ENCODE measurements at regions not wholly inside any gene's neighbourhood (a gene's known extent, or its start where the extent isn't known, plus 50 kb on each side); places are given as distances from the start of the nearest gene placed in this dataset.
"Not testable (repeated sequence)": the region's sequence is repeated elsewhere in the genome, so short reads cannot be mapped to it uniquely, and the experiment has no call there.

- H3K4me3 ChIP-seq; H3K36me3 ChIP-seq (ENCODE audit: control insufficient read depth in 2 of 2, insufficient read depth in 2 of 2, low read length in 1 of 2); BruUV-seq (replicated peaks); intact Hi-C loops (cut with micrococcal nuclease; ENCODE audit: unreplicated experiment); ATAC-seq; H3K27ac ChIP-seq (ENCODE audit: control insufficient read depth, insufficient read depth); FAIRE-seq; H3K4me2 ChIP-seq (ENCODE audit: control insufficient read depth, insufficient read depth); CTCF ChIA-PET; H3K9ac ChIP-seq (ENCODE audit: control insufficient read depth, insufficient read depth, low read length); H3K4me1 ChIP-seq (ENCODE audit: control insufficient read depth, insufficient read depth, low read length); H3K79me2 ChIP-seq (ENCODE audit: control insufficient read depth, insufficient read depth, low read length); in situ Hi-C loops (cut with MboI); DNase-seq (ENCODE audit: low read depth, low spot score); RAD21 ChIA-PET (ENCODE audit: unreplicated experiment); H3K9me3 ChIP-seq (replicated peaks; ENCODE audit: control insufficient read depth, insufficient read depth, low read length); POLR2A ChIA-PET; H4K20me1 ChIP-seq (ENCODE audit: control insufficient read depth, insufficient read depth); H2AFZ ChIP-seq (ENCODE audit: control insufficient read depth, low read depth, low read length); SMC1A ChIA-PET (ENCODE audit: uncharacterized antibody, unreplicated experiment); H3K27me3 ChIP-seq (replicated peaks in 1 of 2; ENCODE audit: control insufficient read depth in 2 of 2, insufficient read depth in 2 of 2, low read length in 1 of 2): not testable (repeated sequence)
- WGBS (ENCODE audit: insufficient coverage, insufficient replicate concordance, low lambda C conversion rate, missing lambda C conversion rate): 40% methylated on average over 4 of the region's 11 CpGs
Observed at GRCh38 chr7:63561911-63562310, 436.7 kb upstream of the ZNF722 start.

- WGBS (ENCODE audit: insufficient coverage, insufficient replicate concordance, low lambda C conversion rate, missing lambda C conversion rate): 70% methylated on average over 21 of the region's 26 CpGs
- POLR2A ChIA-PET; FAIRE-seq; H4K20me1 ChIP-seq (ENCODE audit: control insufficient read depth, insufficient read depth); in situ Hi-C loops (cut with MboI); H3K27ac ChIP-seq (ENCODE audit: control insufficient read depth, insufficient read depth); ATAC-seq; BruUV-seq (replicated peaks); H3K4me1 ChIP-seq (ENCODE audit: control insufficient read depth, insufficient read depth, low read length); H3K27me3 ChIP-seq (replicated peaks in 1 of 2; ENCODE audit: control insufficient read depth in 2 of 2, insufficient read depth in 2 of 2, low read length in 1 of 2); H3K9me3 ChIP-seq (replicated peaks; ENCODE audit: control insufficient read depth, insufficient read depth, low read length); RAD21 ChIA-PET (ENCODE audit: unreplicated experiment); H3K4me2 ChIP-seq (ENCODE audit: control insufficient read depth, insufficient read depth); SMC1A ChIA-PET (ENCODE audit: uncharacterized antibody, unreplicated experiment); CTCF ChIA-PET; H3K9ac ChIP-seq (ENCODE audit: control insufficient read depth, insufficient read depth, low read length); H3K4me3 ChIP-seq; DNase-seq (ENCODE audit: low read depth, low spot score); H3K79me2 ChIP-seq (ENCODE audit: control insufficient read depth, insufficient read depth, low read length); H3K36me3 ChIP-seq (ENCODE audit: control insufficient read depth in 2 of 2, insufficient read depth in 2 of 2, low read length in 1 of 2); intact Hi-C loops (cut with micrococcal nuclease; ENCODE audit: unreplicated experiment); H2AFZ ChIP-seq (ENCODE audit: control insufficient read depth, low read depth, low read length): not testable (repeated sequence)
Observed at GRCh38 chr7:63562364-63563060, 436.1 kb upstream of the ZNF722 start.

- H3K9ac ChIP-seq (ENCODE audit: control insufficient read depth, insufficient read depth, low read length); SMC1A ChIA-PET (ENCODE audit: uncharacterized antibody, unreplicated experiment); H3K4me3 ChIP-seq; H3K36me3 ChIP-seq (ENCODE audit: control insufficient read depth in 2 of 2, insufficient read depth in 2 of 2, low read length in 1 of 2); DNase-seq (ENCODE audit: low read depth, low spot score); RAD21 ChIA-PET (ENCODE audit: unreplicated experiment); CTCF ChIA-PET; H3K4me1 ChIP-seq (ENCODE audit: control insufficient read depth, insufficient read depth, low read length); H3K79me2 ChIP-seq (ENCODE audit: control insufficient read depth, insufficient read depth, low read length); H2AFZ ChIP-seq (ENCODE audit: control insufficient read depth, low read depth, low read length); ATAC-seq; H3K9me3 ChIP-seq (replicated peaks; ENCODE audit: control insufficient read depth, insufficient read depth, low read length); intact Hi-C loops (cut with micrococcal nuclease; ENCODE audit: unreplicated experiment); in situ Hi-C loops (cut with MboI); H3K4me2 ChIP-seq (ENCODE audit: control insufficient read depth, insufficient read depth); H4K20me1 ChIP-seq (ENCODE audit: control insufficient read depth, insufficient read depth); H3K27ac ChIP-seq (ENCODE audit: control insufficient read depth, insufficient read depth); POLR2A ChIA-PET; FAIRE-seq; H3K27me3 ChIP-seq (replicated peaks in 1 of 2; ENCODE audit: control insufficient read depth in 2 of 2, insufficient read depth in 2 of 2, low read length in 1 of 2); BruUV-seq (replicated peaks): not testable (repeated sequence)
- WGBS (ENCODE audit: insufficient coverage, insufficient replicate concordance, low lambda C conversion rate, missing lambda C conversion rate): 70% methylated on average over 26 of the region's 31 CpGs
Observed at GRCh38 chr7:63563151-63563940, 435.3 kb upstream of the ZNF722 start.

GRCh38 chr7:63564882-63565281 lies 433.8 kb upstream of the ZNF722 start:
- H3K27ac ChIP-seq (ENCODE audit: control insufficient read depth, insufficient read depth); CTCF ChIA-PET; H3K4me1 ChIP-seq (ENCODE audit: control insufficient read depth, insufficient read depth, low read length); BruUV-seq (replicated peaks); intact Hi-C loops (cut with micrococcal nuclease; ENCODE audit: unreplicated experiment); H3K9me3 ChIP-seq (replicated peaks; ENCODE audit: control insufficient read depth, insufficient read depth, low read length); H3K79me2 ChIP-seq (ENCODE audit: control insufficient read depth, insufficient read depth, low read length); H3K27me3 ChIP-seq (replicated peaks in 1 of 2; ENCODE audit: control insufficient read depth in 2 of 2, insufficient read depth in 2 of 2, low read length in 1 of 2); RAD21 ChIA-PET (ENCODE audit: unreplicated experiment); POLR2A ChIA-PET; H3K36me3 ChIP-seq (ENCODE audit: control insufficient read depth in 2 of 2, insufficient read depth in 2 of 2, low read length in 1 of 2); H3K4me2 ChIP-seq (ENCODE audit: control insufficient read depth, insufficient read depth); SMC1A ChIA-PET (ENCODE audit: uncharacterized antibody, unreplicated experiment); H3K9ac ChIP-seq (ENCODE audit: control insufficient read depth, insufficient read depth, low read length); H3K4me3 ChIP-seq; ATAC-seq; H4K20me1 ChIP-seq (ENCODE audit: control insufficient read depth, insufficient read depth); H2AFZ ChIP-seq (ENCODE audit: control insufficient read depth, low read depth, low read length); DNase-seq (ENCODE audit: low read depth, low spot score); FAIRE-seq; in situ Hi-C loops (cut with MboI): not testable (repeated sequence)
- 57% methylated on average over 6 of the region's 7 CpGs for WGBS (ENCODE audit: insufficient coverage, insufficient replicate concordance, low lambda C conversion rate, missing lambda C conversion rate)

Data from GM12878 (cell line).